Lung (tissue), 11 donors: ENCODE measurements at regions not wholly inside any gene's neighbourhood (a gene's known extent, or its start where the extent isn't known, plus 50 kb on each side); places are given as distances from the start of the nearest gene placed in this dataset.

Experiments used
- ATAC-seq: fragments of 200-7000 bp; cut with Tn5 transposase; one replicate; pipeline ENCODE4 v1.9.1; 2020; ENCODE audit warnings: moderate number of reproducible peaks; ENCODE audit not compliant: insufficient read depth, low FRiP score
- DNase-seq, 3 donors: peaks; one replicate each; pipeline ENCODE4 v3.0.0-alpha.2; 2013 to 2017
- H3K27ac ChIP-seq, 2 donors: one replicate each; pipeline ENCODE4 v1.5.1; 2013; ENCODE audit warnings: mild to moderate bottlenecking in 2 of 2, moderate library complexity in 2 of 2, control low read depth in 1 of 2, inconsistent platforms in 1 of 2, low read depth in 1 of 2, low read length in 1 of 2
- H3K27me3 ChIP-seq, 3 donors: one replicate each; pipeline ENCODE4 v1.5.1; 2013; ENCODE audit warnings: low read length in 2 of 3; ENCODE audit not compliant: control insufficient read depth in 3 of 3, insufficient read depth in 3 of 3
- H3K36me3 ChIP-seq, 4 donors: one replicate each; pipeline ENCODE4 v1.5.1; 2013; ENCODE audit warnings: low read length in 4 of 4, mild to moderate bottlenecking in 1 of 4, moderate library complexity in 1 of 4; ENCODE audit not compliant: control insufficient read depth in 4 of 4, insufficient read depth in 4 of 4
- H3K4me1 ChIP-seq, 5 donors: one replicate each; pipeline ENCODE4 v1.5.1; 2013; ENCODE audit warnings: low read length in 5 of 5, mild to moderate bottlenecking in 2 of 5, moderate library complexity in 1 of 5; ENCODE audit not compliant: control insufficient read depth in 5 of 5, insufficient read depth in 5 of 5
- H3K4me3 ChIP-seq: one replicate; pipeline ENCODE4 v1.5.1; 2013; ENCODE audit warnings: mild to moderate bottlenecking, control low read depth, moderate library complexity
- H3K9ac ChIP-seq, 2 donors: one replicate each; pipeline ENCODE4 v1.5.1; 2013; ENCODE audit warnings: low read length in 2 of 2, control low read depth in 1 of 2; ENCODE audit not compliant: insufficient read depth in 1 of 2
- H3K9me3 ChIP-seq, 4 donors: one replicate each; pipeline ENCODE4 v1.5.1; 2013; ENCODE audit warnings: low read length in 3 of 4, mild to moderate bottlenecking in 1 of 4, moderate library complexity in 1 of 4; ENCODE audit not compliant: control insufficient read depth in 4 of 4, insufficient read depth in 3 of 4
- WGBS, 2 donors: extraction: QIAGEN DNeasy Blood & Tissue Kit; methylation state at CpG; one replicate each; pipeline ENCODE4 v1.1.7; 2013; 5-methylcytosine and 5-hydroxymethylcytosine counted together
- TF ChIP-seq, protein P1 (sequence below): IDR thresholded peaks from 2 replicates; pipeline ENCODE4 v1.5.1; 2012; ENCODE audit warnings: mild to moderate bottlenecking; ENCODE audit errors: control extremely low read depth, extremely low read depth
- donor health status: control.
- donor health status: control.
- donor health status: Bipolar disorder and iron deficiency.
- donor health status: healthy.
- donor health status: DM: yes; HTN: yes; CAD: no.

DNA sequence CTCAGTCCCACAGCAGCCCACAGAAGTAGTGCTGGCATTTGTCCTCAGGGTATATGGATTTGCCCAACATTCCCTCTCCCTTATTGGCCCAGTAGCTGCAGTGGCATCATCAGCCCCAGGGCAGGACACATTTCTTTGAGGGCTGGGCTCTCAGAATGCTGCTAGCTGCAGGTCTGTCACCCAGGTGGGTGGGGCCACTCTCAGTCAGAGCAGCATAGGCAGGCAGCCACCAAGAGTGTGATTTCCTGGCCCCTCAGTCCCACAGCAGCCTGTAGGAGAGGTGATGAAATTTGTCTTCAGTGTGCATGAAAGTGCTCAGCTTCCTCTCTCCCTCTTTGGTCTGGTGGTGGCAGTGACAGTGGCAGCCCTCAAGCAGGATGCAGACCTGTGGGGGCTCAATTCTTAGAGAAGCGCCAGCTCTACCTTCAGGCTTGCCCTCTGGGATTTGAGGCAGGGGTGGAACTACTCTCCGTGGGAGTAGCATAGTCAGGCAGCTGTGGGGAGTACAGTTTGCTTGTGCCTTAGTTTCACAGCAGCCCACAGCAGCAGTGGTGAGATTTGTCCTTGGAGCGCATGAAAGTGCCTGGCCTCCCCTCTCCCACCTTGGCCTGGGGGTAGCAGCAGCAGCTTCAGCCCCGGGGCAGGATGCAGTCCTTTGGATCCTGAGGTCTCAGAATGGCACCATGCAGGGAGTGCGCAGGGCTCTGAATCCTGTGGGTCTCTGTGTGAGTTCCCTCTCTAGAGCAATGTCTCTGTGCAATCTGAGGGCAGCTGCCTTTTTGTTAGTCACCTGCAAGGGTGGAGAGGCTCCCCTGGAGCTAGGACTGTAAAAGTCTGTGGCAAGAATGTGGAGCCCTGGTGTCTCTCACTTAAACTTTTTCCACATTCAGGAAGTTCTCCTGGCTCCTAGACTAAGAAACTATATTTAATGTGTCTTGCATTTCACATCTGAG lies 1229.1 kb downstream of the ROBO2 start:
- TF ChIP-seq, protein P1, sequence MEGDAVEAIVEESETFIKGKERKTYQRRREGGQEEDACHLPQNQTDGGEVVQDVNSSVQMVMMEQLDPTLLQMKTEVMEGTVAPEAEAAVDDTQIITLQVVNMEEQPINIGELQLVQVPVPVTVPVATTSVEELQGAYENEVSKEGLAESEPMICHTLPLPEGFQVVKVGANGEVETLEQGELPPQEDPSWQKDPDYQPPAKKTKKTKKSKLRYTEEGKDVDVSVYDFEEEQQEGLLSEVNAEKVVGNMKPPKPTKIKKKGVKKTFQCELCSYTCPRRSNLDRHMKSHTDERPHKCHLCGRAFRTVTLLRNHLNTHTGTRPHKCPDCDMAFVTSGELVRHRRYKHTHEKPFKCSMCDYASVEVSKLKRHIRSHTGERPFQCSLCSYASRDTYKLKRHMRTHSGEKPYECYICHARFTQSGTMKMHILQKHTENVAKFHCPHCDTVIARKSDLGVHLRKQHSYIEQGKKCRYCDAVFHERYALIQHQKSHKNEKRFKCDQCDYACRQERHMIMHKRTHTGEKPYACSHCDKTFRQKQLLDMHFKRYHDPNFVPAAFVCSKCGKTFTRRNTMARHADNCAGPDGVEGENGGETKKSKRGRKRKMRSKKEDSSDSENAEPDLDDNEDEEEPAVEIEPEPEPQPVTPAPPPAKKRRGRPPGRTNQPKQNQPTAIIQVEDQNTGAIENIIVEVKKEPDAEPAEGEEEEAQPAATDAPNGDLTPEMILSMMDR: no peak
- no peak for ATAC-seq
- 71 to 77% methylated on average over 5 of the region's 5 CpGs for WGBS, 2 donors

DNA sequence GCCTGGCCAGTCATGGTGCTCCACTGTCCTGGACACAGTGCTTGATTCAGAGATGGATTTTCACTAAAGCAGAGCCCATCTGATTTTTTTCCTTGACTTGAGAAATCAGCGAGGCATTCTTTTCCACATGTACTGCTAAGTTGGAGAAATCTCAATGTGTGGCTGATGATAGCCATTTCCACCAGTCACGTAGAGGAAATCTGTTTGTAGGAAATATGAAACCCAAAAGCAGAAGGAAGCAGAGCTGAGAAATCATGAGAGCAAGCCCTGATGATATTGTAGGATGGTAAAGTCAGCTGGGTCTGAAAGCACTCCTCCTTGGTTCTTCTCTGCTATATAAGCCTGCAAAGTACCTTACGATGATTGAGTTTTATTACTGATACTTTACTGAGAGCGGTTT lies 1233.4 kb downstream of the ROBO2 start:
- DNase-seq: no peak
- H3K4me3 ChIP-seq: no peak overlapping the region
- H3K36me3 ChIP-seq: no peaks in the 10 kb centered on the region
- H3K27ac ChIP-seq: no peak overlapping the region
- no peaks in the 10 kb centered on the region for H3K9me3 ChIP-seq
- WGBS, 2 donors: 41 to 70% methylated on average over 4 of the region's 4 CpGs
- TF ChIP-seq, protein P1: no peak
- no peaks in the 10 kb centered on the region for H3K4me1 ChIP-seq
- H3K27me3 ChIP-seq: no peaks in the 10 kb centered on the region
- no peak for ATAC-seq
- H3K9ac ChIP-seq: no peak overlapping the region

More for the DNA sequence above, 1229.1 kb downstream of the ROBO2 start:
- Histone ChIP-seq H3K4me1 (no peaks in the 10 kb centered on the region), H3K27me3 (no peaks in the 10 kb centered on the region), H3K36me3 (no peaks in the 10 kb centered on the region), H3K9ac (no peak overlapping the region), H3K27ac (no peak overlapping the region), H3K9me3 (peaks cover 0 to 4% (median 1%) of the 10 kb centered on the region in 4 donors), H3K4me3 (no peak overlapping the region)
- DNase-seq: no peak

DNA sequence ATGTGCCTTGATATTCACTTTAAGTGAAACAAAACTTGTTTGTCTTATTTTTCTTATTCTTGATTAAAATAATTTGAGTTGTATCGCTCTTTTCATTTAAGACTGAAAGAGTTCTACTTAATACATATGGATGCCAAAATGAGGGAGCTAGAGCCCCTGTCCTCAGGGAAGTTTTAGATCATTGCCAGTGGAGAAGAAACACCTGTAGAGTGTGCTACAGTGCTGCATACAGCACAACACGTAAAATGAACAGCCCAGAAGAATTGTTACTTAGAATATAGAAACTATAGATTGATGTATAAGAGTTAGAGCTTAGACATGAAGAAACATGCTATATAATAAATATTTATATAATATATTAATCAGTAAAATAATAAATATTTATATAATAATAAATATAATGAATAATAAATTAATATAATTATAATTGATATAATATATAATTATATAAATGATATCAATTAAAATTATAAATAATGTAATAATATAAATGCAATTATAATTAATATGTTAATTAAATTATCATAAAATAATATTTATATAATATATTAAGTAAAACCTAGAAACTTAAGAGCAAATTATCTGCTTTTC lies 1234.7 kb downstream of the ROBO2 start:
- ATAC-seq (no peak), DNase-seq (no peak)
- no peak overlapping the region for H3K9ac ChIP-seq
- no peaks in the 10 kb centered on the region for H3K9me3 ChIP-seq
- WGBS, 2 donors: 83 to 91% methylated on average over 2 of the region's 2 CpGs
- H3K36me3 ChIP-seq: no peaks in the 10 kb centered on the region
- no peak overlapping the region for H3K27ac ChIP-seq
- TF ChIP-seq, protein P1: no peak
- H3K4me3 ChIP-seq: no peak overlapping the region
- no peaks in the 10 kb centered on the region for H3K27me3 ChIP-seq
- H3K4me1 ChIP-seq: no peaks in the 10 kb centered on the region
